NCI-H2081 treated with DMSO at 0.1 percent for 48 hours (cell line): ENCODE measurements at regions not wholly inside any gene's neighbourhood (a gene's known extent, or its start where the extent isn't known, plus 50 kb on each side); places are given as distances from the start of the nearest gene placed in this dataset.
"Not testable (repeated sequence)": the region's sequence is repeated elsewhere in the genome, so short reads cannot be mapped to it uniquely, and the experiment has no call there.

Source experiments
- DNase-seq: peaks from one replicate; lab custom pipeline; 2025; lab: John Stamatoyannopoulos, UW

DNA sequence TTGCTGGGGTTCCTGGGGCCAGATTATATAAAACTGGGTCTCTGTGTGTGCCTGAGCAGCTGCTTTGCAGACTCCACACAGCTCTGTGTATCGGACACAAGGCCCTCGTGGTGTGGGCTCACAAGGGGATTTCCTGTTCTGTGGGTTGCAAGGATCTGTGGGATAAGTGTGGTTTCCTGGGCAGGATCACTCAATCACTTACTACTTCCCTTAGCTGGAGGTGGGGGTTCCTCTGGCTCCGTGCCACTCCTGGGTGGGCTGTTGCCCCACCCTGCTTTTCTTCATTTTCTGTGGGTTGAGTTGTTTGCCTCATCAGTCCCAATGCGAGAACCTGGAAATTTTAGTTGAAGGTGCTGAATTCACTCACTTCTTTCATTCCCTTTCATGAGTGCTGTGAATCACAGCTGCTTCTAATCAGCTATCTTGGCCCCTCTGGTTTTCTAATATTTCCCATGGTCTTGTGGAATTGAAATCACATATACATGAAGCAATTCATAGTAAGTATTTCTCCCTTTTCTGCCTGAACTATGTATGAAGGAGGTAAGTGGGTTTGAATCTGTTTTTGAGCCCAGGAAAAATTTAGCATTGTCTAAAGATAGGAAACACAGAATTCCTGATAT lies 196.3 kb downstream of the DCDC2C start:
- DNase-seq = no peak

DNA sequence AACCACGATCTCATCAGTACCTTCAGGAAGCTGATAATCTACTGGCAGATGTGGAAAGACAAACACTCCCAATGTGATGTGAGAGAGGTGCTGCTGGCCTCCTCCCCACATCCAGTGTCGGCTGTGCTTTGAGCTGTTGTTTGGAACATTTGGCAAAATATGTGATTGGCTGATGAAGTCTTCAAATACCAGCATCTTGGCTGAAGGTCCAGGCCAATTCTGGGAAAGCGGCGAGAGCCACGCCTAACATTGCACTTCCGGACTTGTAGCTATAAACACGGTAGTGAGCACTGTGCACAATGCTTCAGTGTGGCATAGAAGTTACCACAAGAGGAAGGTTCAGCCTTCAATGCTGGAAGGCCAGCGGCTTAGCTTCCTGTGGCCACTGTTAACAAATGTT lies 198.8 kb downstream of the DCDC2C start:
- no peak for DNase-seq

GRCh38 chr2:3904061-3904460 lies 200.7 kb downstream of the DCDC2C start:
- no peak for DNase-seq

DNA sequence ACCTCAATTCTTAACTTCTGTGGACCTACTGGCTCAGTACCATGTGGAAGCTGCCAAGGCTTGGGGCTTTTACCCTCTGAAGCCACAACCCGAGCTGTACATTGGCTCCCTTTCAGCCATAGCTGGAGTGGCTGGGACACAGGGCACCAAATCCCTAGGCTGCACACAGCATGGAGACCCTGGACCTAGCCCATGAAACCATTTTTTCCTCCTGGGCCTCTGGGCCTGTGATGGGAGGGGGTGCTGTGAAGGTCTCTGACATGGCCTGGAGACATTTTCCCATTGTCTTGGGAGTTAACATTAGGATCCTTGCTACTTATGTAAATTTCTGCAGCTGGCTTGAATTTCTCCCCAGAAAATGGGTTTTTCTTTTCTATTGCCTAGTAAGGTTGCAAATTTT lies 205.1 kb downstream of the DCDC2C start:
- not testable (repeated sequence) for DNase-seq

GRCh38 chr2:3911882-3912455 lies 208.6 kb downstream of the DCDC2C start:
- no peak for DNase-seq

GRCh38 chr2:3913166-3913565 lies 209.8 kb downstream of the DCDC2C start:
- DNase-seq = no peak

DNA sequence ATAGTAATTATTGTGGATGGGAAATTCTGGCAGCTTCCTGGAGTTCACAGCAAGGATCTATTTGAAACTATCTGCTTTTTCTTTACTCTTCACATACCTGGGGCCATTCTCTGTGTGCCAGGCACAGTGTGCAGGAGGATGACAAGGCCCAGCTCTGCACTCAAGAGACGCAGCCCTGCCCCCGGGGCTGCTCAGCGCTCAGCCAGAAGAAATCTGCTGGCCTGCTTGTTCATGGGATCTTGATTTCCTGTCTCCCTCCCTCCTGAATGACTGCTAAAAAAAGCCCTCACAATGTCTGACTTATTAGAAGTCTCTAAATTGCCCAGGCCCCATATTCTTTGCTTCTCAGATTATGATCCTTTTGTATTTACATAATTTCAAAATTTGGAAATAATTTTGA lies 210.9 kb downstream of the DCDC2C start:
- no peak for DNase-seq

DNA sequence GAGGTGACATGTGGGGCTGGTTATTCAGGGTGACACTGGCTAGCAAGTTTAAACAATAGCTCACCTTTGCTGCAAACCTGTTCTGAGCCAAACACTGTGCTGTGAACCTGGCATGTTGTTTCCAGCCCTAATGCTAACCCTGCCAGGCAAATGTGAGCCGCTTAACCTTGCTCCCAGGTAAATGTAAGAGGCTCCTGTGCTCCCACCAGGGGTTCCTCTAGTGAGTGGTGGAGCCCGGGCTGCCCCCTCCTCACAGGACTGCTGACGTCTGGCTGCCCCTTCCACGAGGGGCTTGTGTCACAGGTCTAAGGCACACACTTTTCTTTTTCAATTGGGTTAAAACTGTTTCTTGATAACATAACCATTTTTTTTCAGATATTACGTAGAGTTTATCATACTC lies 223.7 kb downstream of the DCDC2C start:
- DNase-seq = no peak

DNA sequence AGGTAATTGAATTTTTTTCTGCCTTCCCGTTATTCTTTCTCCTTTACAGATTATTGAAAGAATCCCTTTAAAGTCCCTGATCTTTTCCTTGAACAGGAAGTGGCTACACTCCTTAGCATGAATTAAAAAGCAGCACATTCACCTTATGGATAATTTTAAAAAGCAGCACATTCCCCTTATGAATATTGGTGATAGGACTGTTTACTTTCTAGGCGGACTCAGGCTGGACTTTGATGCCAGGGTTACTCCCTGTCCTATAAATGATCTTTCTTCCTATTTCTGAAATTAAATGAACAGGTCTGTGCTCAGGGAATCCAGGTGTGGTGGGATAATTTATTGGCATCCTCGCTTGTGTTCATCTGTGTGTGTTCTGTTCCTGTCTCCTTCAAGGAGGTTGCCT lies 226.0 kb downstream of the DCDC2C start:
- no peak for DNase-seq

GRCh38 chr2:3930246-3930645 lies 226.9 kb downstream of the DCDC2C start:
- DNase-seq = no peak

- no peak for DNase-seq
Measured at GRCh38 chr2:3940661-3941060, 237.3 kb downstream of the DCDC2C start.

DNA sequence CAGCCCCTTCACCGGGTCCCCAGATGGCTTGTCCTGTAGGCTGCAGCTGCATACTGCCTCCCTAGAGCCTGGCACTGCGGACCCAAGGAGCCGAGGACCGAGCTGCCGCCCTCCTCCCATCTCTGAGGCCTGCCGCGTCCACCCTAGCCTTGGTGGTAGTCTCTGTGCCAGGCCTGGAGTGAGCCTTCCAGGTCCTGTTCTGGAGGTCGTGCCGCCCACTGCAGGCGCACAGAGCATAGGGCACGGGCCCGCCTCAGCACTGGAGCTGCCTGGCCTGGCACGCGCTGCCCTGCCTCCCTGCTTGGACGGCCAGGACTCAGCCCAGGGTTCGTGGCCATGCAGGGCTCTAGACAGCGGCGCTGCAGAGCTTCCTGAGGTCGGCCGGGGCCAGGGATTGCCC lies 239.5 kb downstream of the DCDC2C start:
- no peak for DNase-seq

- no peak for DNase-seq
Measured at GRCh38 chr2:3944071-3944470, 240.7 kb downstream of the DCDC2C start.

DNA sequence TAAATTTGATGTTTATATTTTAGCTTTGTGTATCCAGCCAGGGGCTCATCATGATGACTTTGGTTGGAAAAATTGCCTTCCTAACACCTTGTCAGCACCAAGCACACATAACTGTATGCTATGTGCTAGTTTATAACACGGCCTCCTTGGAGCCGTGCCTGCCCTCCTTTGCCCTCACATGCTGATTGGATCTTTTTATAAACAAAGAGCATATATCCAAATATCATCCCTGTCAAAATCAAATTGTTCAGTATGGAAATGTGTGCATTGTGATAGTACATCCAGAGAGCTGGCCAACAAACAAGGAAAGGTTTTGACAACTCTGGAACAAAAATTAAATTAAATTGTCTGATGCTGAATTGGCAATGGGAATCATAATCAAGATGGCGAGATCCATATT lies 241.5 kb downstream of the DCDC2C start:
- DNase-seq = no peak

DNA sequence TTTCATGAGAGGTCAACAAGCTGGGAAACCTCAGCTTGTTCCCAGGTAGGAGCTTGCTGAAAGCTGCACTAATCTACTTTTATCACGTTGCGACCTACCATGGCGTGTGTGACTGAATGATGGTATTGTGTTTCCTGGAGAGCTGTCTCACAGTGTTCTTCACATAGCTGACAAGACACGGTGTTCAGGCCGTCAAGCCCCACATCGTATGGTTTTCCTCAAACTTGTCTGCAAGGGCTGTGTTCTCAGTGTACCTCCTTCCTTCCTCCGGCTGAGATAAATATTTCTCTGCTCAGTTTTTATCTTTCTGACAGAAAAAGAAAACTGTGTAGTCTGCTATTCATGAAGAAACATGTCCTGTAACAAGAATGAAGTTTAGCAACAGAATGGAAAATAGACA lies 244.8 kb downstream of the DCDC2C start:
- DNase-seq = no peak

DNA sequence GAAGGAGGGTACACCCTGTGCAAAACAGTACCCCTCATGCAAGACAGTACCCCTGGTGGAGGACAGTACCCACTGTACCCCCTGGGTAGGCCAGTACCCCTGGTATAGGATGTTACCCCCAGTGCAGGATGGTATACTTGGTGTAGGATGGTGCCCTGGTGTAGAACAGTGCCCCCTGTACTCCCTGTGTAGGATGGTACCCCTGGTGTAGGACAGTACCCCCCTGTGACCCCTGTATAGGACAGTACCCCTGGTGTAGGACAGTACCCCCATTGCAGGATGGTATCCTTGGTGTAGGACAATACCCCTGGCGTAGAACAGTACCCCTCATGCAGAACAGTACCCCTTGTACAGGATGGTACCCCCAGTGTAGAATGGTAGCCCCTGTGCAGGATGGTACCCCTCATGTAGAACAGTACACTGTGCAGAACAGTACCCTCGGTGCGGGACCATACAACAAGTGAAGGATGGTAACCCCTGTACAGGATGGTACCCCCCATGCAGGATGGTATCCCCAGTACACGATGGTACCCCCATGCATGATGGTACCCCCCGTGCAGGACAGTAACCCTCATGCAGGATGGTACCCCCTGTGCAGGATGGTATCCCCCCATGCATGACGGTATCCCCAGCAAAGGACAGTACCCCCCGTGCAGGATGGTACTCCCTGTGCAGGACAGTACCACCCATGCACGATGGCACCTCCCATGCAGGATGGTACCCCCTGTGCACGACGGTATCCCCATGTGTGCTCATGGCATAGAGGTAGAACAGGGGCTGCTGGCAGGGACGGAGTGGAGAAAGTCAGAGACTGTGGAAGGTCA lies 248.0 kb downstream of the DCDC2C start:
- no peak for DNase-seq

DNA sequence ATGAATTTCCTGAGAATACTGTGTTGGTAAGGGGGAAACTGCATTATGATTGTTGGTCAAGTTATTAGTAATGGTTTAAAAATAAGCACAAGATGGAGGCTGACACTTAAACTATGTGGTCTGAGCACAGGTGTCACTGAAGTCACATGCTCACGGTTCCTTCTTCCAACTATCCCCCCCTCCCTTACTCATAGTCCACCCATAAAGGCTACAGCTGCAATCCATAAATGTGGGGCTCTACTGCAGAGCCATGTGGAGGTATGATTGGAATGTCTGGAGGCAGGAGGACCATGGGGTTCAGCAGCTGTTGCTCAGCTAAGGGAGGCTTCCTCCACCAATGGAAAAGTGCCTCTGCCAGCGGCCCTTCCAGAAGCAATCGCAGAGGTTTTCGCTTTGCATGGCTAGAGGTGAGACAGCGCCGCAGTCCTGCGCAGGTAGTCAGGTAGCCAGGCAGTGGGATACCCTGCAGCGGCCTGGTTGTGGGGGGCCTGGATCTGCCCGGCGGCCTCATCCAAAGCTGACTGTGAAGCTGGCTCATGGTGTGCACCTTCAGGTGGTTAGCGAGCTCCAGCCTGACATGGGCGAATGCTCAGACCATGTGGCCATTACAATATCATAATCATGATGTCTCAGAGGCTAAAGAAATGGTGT lies 249.6 kb downstream of the DCDC2C start:
- DNase-seq = no peak

DNA sequence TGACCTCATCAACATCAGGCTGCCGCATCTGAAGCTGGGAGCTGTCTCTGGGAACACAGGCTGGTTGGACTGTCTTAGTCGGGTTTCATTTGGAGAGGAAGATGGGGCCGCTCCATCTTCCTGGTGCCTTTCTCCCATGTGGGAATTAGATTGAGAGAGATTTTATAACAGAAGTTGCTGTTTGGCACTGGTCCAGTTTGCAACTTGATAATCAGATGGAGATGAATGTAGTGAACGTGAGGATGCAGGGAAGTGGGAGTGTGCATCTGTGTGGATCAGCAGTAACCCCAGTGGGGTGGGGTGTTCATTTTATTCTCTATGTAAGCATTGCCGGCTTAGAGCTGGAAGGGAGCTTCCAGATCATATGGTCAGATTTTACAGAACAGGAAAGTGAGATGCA lies 250.9 kb downstream of the DCDC2C start:
- DNase-seq = no peak

GRCh38 chr2:3956406-3956805 lies 253.0 kb downstream of the DCDC2C start:
- no peak for DNase-seq

DNA sequence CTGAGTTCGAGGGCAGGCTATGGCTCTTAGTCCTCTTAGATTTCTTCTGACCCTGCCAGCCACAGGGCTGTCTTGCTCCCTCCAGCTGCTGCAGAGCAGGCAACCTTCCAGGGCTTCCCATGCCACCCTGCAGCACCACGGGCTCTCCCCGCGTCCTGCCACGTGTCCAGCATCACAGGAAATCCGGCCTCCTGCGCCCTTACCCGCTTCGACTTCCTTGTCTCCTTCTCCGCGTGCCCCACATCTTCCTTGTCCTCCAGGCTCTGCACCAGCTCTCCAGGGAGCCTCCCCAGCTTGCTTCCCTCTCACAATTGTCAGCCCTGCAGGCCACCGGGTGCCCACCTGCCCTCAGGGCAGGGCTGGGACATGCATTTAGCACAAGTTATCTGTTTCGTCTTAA lies 253.5 kb downstream of the DCDC2C start:
- no peak for DNase-seq

DNA sequence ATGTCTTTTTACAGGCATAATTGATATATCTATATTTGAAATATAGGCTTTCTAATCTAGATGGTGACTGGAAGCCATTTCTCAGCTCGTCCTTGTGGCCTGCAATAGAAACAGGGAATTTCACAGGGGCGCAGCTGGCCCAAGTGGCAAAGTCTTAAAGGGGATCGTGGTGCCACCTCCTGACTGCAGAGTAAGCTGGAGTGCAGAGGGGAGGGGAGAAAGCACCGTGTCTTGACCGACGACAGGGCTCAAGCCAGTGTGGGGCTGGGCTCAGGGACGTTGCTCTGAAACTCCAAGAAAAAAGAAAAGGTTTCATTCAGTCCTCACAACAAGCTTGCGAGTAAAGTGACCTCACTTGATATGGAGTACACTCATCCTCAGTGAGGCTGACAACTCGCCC lies 255.1 kb downstream of the DCDC2C start:
- no peak for DNase-seq

GRCh38 chr2:3958969-3959368 lies 255.6 kb downstream of the DCDC2C start:
- DNase-seq = no peak

GRCh38 chr2:3959372-3959771 lies 256.0 kb downstream of the DCDC2C start:
- DNase-seq = peak; percentile 65
